HepG2 (cell line): ENCODE measurements at regions not wholly inside any gene's neighbourhood (a gene's known extent, or its start where the extent isn't known, plus 50 kb on each side); places are given as distances from the start of the nearest gene placed in this dataset.

Experiments used
- ATAC-seq: fragments of 200-7000 bp; cut with Tn5 transposase; 3 replicates; pipeline ENCODE4 v1.9.1; 2020; ENCODE audit warnings: mild to moderate bottlenecking, moderate library complexity
- BruUV-seq: library from RNA; stranded (reverse); fragments of 400-500 nt; replicated peaks from 2 replicates; lab custom pipeline; 2021; lab: Mats Ljungman, UMichigan
- CTCF ChIA-PET: fragments of 300-600 bp; formaldehyde crosslinking; extraction: SDS; loops from one replicate; lab custom pipeline; 2021; ENCODE audit warnings: low total read pairs, inconsistent platforms, low intra/inter-chr PET ratio; lab: Yijun Ruan, JAX
- POLR2A ChIA-PET: fragments of 350-600 bp; sonication (Branson Sonifier 250); formaldehyde crosslinking; loops from one replicate; lab custom pipeline; 2020; ENCODE audit warnings: antibody characterized with exemption, inconsistent platforms; lab: Yijun Ruan, JAX
- DNase-seq: peaks from one replicate; pipeline ENCODE4 v3.0.0-alpha.2; 2015; ENCODE audit warnings: low spot score
- FAIRE-seq: peaks from 3 replicates; lab custom pipeline; 2011; peaks lifted over from hg19 to GRCh38; lab: Jason Lieb, UNC
- H2AFZ ChIP-seq: one replicate; pipeline ENCODE4 v1.6.1; 2011; ENCODE audit warnings: low read length, inconsistent platforms
- H3K27ac ChIP-seq: fragments of 300-600 bp; 3 replicates; pipeline ENCODE4 v1.8.0; 2011; ENCODE audit warnings: mixed run types, mild to moderate bottlenecking, mixed read lengths, low read length, inconsistent platforms; ENCODE audit not compliant: insufficient read depth; ENCODE audit errors: extremely low read length
- H3K27me3 ChIP-seq, 2 experiments: fragments of 200-600 bp in 1 of 2; 2 replicates in 1 of 2; 3 replicates in 1 of 2; pipeline versions ENCODE4 v1.6.0 to v1.8.0; 2011; ENCODE audit warnings: low read length in 2 of 2, mild to moderate bottlenecking in 2 of 2, moderate library complexity in 2 of 2, inconsistent platforms in 1 of 2; ENCODE audit not compliant: insufficient read depth in 2 of 2, control insufficient read depth in 1 of 2
- H3K36me3 ChIP-seq, 2 experiments: fragments of 200-600 bp in 1 of 2; replicated peaks in 1 of 2; 2 replicates in 1 of 2; 3 replicates in 1 of 2; pipeline versions ENCODE4 v1.5.1 to v1.8.0; 2011; ENCODE audit warnings: low read length in 2 of 2, inconsistent platforms in 1 of 2; ENCODE audit not compliant: insufficient read depth in 2 of 2, control insufficient read depth in 1 of 2
- H3K4me1 ChIP-seq: 2 replicates; pipeline ENCODE4 v1.5.1; 2012; ENCODE audit warnings: low read length, inconsistent platforms; ENCODE audit not compliant: insufficient read depth
- H3K4me2 ChIP-seq: 2 replicates; pipeline ENCODE4 v1.6.0; 2011; ENCODE audit warnings: low read depth, low read length, inconsistent platforms
- H3K4me3 ChIP-seq, 3 experiments: fragments of 200-600 bp in 1 of 3; sonication (generic), shearing (Covaris generic) in 1 of 3; replicated peaks in 1 of 3; 2 replicates each; pipeline ENCODE4 v1.5.1; 2011 to 2016; ENCODE audit warnings: low read length in 3 of 3, inconsistent platforms in 2 of 3, low read depth in 2 of 3, mild to moderate bottlenecking in 2 of 3, control low read depth in 1 of 3, mixed read lengths in 1 of 3; ENCODE audit not compliant: insufficient read depth in 1 of 3
- H3K79me2 ChIP-seq: one replicate; pipeline ENCODE4 v1.6.1; 2011; ENCODE audit warnings: low read length, inconsistent platforms; ENCODE audit not compliant: insufficient read depth
- H3K9ac ChIP-seq: 2 replicates; pipeline ENCODE4 v1.6.0; 2011; ENCODE audit warnings: mild to moderate bottlenecking, low read depth, low read length, inconsistent platforms; ENCODE audit not compliant: insufficient read depth
- H3K9me3 ChIP-seq: 2 replicates; pipeline ENCODE4 v1.5.1; 2012; ENCODE audit warnings: mild to moderate bottlenecking, low read length
- H4K20me1 ChIP-seq: 2 replicates; pipeline ENCODE4 v1.6.0; 2011; ENCODE audit warnings: inconsistent platforms, mild to moderate bottlenecking, low read length, moderate library complexity; ENCODE audit not compliant: insufficient read depth
- ATF1 ChIP-seq: IDR thresholded peaks from 2 replicates; pipeline ENCODE4 v1.6.1; 2016; ENCODE audit warnings: mild to moderate bottlenecking, control low read depth
- MED13 ChIP-seq: sonication (generic); formaldehyde crosslinking; IDR thresholded peaks from 2 replicates; pipeline ENCODE4 v1.5.0; 2020; ENCODE audit warnings: missing genetic modification reagents
- RELA ChIP-seq: sonication (generic); formaldehyde crosslinking; IDR thresholded peaks from 2 replicates; pipeline ENCODE4 v1.4.0; 2020; ENCODE audit warnings: missing genetic modification reagents
- RFX1 ChIP-seq: fragments of 450-650 bp; IDR thresholded peaks from 2 replicates; pipeline ENCODE4 v1.6.1; 2017
- TRIM24 ChIP-seq: sonication (generic); formaldehyde crosslinking; IDR thresholded peaks from 2 replicates; pipeline ENCODE4 v1.8.0; 2022; ENCODE audit warnings: mild to moderate bottlenecking, missing genetic modification reagents
- ZNF562 ChIP-seq: sonication (generic); formaldehyde crosslinking; IDR thresholded peaks from 2 replicates; pipeline ENCODE4 v1.8.0; 2022; ENCODE audit warnings: missing genetic modification reagents, borderline replicate concordance
- ZNF564 ChIP-seq: sonication (generic); formaldehyde crosslinking; IDR thresholded peaks from 2 replicates; pipeline ENCODE4 v1.8.1; 2023; ENCODE audit warnings: mild to moderate bottlenecking, missing genetic modification reagents
- ZNF598 ChIP-seq: sonication (generic); formaldehyde crosslinking; IDR thresholded peaks from 2 replicates; pipeline ENCODE4 v1.5.1; 2020; ENCODE audit warnings: mild to moderate bottlenecking, missing genetic modification reagents, borderline replicate concordance
- ZNF709 ChIP-seq: sonication (generic); formaldehyde crosslinking; IDR thresholded peaks from 2 replicates; pipeline ENCODE4 v1.5.0; 2020; ENCODE audit warnings: mild to moderate bottlenecking, missing genetic modification reagents
- ZSCAN29 ChIP-seq: sonication (generic); formaldehyde crosslinking; conservative IDR thresholded peaks from 2 replicates; pipeline ENCODE4 v1.4.0; 2020; ENCODE audit warnings: mild to moderate bottlenecking, missing genetic modification reagents
- WGBS: methylation state at CpG from one replicate; pipeline ENCODE4 v1.1.6; 2017; ENCODE audit warnings: low lambda C conversion rate; 5-methylcytosine and 5-hydroxymethylcytosine counted together
- in situ Hi-C: cut with HindIII; loops from 2 replicates; pipeline ENCODE4 v1.10.0; 2017; ENCODE audit warnings: low pct_unique_long_range_greater_than_20kb; ENCODE audit not compliant: extremely low pct_ligation_motif_present
- intact Hi-C: fragments of 100-400 bp; cut with micrococcal nuclease; formaldehyde crosslinking; loops from one replicate; pipeline ENCODE4 v1.10.0; 2022; ENCODE audit not compliant: unreplicated experiment
- TF ChIP-seq, protein P1 (sequence below): sonication (generic); formaldehyde crosslinking; conservative IDR thresholded peaks from 2 replicates; pipeline ENCODE4 v1.8.1; 2023; ENCODE audit warnings: missing genetic modification reagents
- TF ChIP-seq, protein P2 (sequence below): sonication (generic); formaldehyde crosslinking; IDR thresholded peaks from 2 replicates; pipeline ENCODE4 v1.5.0; 2020; ENCODE audit warnings: missing genetic modification reagents
- TF ChIP-seq, protein P3 (sequence below): sonication (generic); formaldehyde crosslinking; IDR thresholded peaks from 2 replicates; pipeline ENCODE4 v1.8.0; 2022; ENCODE audit warnings: low read depth, missing genetic modification reagents
- TF ChIP-seq, protein P4 (sequence below): sonication (generic); formaldehyde crosslinking; IDR thresholded peaks from 2 replicates; pipeline ENCODE4 v1.4.0; 2020; ENCODE audit warnings: missing genetic modification reagents

DNA sequence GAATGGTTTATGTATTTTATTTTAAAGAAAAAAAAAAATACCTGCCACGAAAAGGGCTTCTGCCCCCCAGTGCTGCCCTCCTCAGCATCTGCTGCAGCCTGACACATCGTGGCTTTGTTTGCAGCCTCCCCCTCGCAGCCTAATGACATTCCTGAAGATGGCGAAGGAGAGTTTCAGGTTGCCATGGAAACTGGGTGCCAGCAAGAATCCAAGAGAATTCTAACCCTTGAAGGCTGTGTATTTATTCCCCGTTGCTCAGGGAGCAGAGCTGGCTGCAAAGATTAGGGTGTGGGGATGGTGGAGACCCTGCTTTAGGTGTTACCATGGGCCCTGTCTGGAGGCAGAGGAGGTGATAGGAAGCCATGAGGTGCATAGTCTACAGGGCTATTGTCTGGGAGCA lies 126.6 kb downstream of the NSG2 start:
- Histone ChIP-seq H4K20me1 (no peaks in the 10 kb centered on the region), H3K4me3 (no peak overlapping the region), H3K27ac (no peak overlapping the region), H3K4me2 (no peak overlapping the region), H3K36me3 (no peaks in the 10 kb centered on the region), H3K9me3 (peaks cover 10% of the 10 kb centered on the region), H2AFZ (no peak overlapping the region), H3K27me3 (peaks cover 0 to 1% of the 10 kb centered on the region in 2 experiments; a peak in 2 of 5 replicates), H3K4me1 (no peaks in the 10 kb centered on the region), H3K9ac (no peak overlapping the region), H3K79me2 (no peaks in the 10 kb centered on the region)
- TF ChIP-seq, protein P1, sequence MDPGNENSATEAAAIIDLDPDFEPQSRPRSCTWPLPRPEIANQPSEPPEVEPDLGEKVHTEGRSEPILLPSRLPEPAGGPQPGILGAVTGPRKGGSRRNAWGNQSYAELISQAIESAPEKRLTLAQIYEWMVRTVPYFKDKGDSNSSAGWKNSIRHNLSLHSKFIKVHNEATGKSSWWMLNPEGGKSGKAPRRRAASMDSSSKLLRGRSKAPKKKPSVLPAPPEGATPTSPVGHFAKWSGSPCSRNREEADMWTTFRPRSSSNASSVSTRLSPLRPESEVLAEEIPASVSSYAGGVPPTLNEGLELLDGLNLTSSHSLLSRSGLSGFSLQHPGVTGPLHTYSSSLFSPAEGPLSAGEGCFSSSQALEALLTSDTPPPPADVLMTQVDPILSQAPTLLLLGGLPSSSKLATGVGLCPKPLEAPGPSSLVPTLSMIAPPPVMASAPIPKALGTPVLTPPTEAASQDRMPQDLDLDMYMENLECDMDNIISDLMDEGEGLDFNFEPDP (CRISPR knock-in tag), result no peak
- TF ChIP-seq RFX1, result peak; percentile 15; the same call in 1 of the 2 replicates
- no peak for TF ChIP-seq TRIM24 (CRISPR knock-in tag)
- DNase-seq (no peak), FAIRE-seq (no peak), ATAC-seq (no peak)
- POLR2A ChIA-PET, result no interaction called here
- BruUV-seq, result no TSS peak
- CTCF ChIA-PET, result no interaction called here
- 13% methylated on average over 5 of the region's 5 CpGs for WGBS
- in situ Hi-C loops, result no loop called here
- intact Hi-C loops, result no loop called here

DNA sequence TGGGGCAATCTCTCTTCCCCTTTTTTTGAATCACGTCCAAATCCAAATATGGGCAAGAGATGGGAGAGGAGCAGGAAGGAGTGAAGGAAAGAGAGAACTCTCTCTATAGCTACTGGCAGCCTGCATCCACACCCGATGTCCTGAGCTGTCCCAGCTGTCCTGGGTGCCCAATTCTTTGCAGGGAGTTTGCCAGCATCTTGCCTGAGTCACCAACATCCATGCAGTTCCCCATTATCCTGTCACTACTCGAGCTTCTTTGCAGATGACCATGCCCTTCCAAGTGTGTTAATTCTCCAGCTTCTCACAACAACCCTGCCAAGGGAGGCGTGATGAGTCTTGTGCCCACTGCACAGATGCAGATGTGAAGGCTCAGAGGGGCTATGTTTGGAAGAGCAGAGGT lies 127.1 kb downstream of the NSG2 start:
- in situ Hi-C loops, result no loop called here
- Histone ChIP-seq H4K20me1 (no peaks in the 10 kb centered on the region), H3K9me3 (peaks cover 10% of the 10 kb centered on the region), H3K27me3 (peaks cover 0 to 1% of the 10 kb centered on the region in 2 experiments; a peak in 2 of 5 replicates), H3K79me2 (no peaks in the 10 kb centered on the region), H2AFZ (no peak overlapping the region), H3K4me2 (no peak overlapping the region), H3K4me3 (no peak overlapping the region), H3K9ac (no peak overlapping the region), H3K4me1 (no peaks in the 10 kb centered on the region), H3K36me3 (no peaks in the 10 kb centered on the region), H3K27ac (no peak overlapping the region)
- intact Hi-C loops, result no loop called here
- 16% methylated on average over 3 of the region's 4 CpGs for WGBS
- no peak for FAIRE-seq
- ChIA-PET CTCF (no interaction called here), POLR2A (no interaction called here)
- no peak for DNase-seq
- BruUV-seq, result no TSS peak
- ATAC-seq, result no peak
- TF ChIP-seq ZNF564 (CRISPR knock-in tag), result no peak
- no peak for TF ChIP-seq MED13 (CRISPR knock-in tag)
- no peak for TF ChIP-seq TRIM24 (CRISPR knock-in tag)
- TF ChIP-seq ZNF562, result no peak
- no peak for TF ChIP-seq ATF1
- TF ChIP-seq, protein P2, sequence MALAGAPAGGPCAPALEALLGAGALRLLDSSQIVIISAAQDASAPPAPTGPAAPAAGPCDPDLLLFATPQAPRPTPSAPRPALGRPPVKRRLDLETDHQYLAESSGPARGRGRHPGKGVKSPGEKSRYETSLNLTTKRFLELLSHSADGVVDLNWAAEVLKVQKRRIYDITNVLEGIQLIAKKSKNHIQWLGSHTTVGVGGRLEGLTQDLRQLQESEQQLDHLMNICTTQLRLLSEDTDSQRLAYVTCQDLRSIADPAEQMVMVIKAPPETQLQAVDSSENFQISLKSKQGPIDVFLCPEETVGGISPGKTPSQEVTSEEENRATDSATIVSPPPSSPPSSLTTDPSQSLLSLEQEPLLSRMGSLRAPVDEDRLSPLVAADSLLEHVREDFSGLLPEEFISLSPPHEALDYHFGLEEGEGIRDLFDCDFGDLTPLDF (CRISPR knock-in tag), result no peak
- TF ChIP-seq, protein P3, sequence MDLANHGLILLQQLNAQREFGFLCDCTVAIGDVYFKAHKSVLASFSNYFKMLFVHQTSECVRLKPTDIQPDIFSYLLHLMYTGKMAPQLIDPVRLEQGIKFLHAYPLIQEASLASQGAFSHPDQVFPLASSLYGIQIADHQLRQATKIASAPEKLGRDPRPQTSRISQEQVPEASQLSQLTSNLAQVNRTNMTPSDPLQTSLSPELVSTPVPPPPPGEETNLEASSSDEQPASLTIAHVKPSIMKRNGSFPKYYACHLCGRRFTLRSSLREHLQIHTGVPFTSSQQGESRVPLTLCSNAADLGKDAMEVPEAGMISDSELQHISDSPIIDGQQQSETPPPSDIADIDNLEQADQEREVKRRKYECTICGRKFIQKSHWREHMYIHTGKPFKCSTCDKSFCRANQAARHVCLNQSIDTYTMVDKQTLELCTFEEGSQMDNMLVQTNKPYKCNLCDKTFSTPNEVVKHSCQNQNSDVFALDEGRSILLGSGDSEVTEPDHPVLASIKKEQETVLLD (CRISPR knock-in tag), result no peak
- no peak for TF ChIP-seq RELA (CRISPR knock-in tag)
- TF ChIP-seq, protein P4, sequence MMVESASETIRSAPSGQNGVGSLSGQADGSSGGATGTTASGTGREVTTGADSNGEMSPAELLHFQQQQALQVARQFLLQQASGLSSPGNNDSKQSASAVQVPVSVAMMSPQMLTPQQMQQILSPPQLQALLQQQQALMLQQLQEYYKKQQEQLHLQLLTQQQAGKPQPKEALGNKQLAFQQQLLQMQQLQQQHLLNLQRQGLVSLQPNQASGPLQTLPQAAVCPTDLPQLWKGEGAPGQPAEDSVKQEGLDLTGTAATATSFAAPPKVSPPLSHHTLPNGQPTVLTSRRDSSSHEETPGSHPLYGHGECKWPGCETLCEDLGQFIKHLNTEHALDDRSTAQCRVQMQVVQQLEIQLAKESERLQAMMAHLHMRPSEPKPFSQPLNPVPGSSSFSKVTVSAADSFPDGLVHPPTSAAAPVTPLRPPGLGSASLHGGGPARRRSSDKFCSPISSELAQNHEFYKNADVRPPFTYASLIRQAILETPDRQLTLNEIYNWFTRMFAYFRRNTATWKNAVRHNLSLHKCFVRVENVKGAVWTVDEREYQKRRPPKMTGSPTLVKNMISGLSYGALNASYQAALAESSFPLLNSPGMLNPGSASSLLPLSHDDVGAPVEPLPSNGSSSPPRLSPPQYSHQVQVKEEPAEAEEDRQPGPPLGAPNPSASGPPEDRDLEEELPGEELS (CRISPR knock-in tag), result no peak
- TF ChIP-seq ZSCAN29 (CRISPR knock-in tag), result no peak
- TF ChIP-seq ZNF709, result no peak
- no peak for TF ChIP-seq ZNF598 (CRISPR knock-in tag)
